ENCODE measurements at regions not wholly inside any gene's neighbourhood (a gene's known extent, or its start where the extent isn't known, plus 50 kb on each side); places are given as distances from the start of the nearest gene placed in this dataset.

DNA sequence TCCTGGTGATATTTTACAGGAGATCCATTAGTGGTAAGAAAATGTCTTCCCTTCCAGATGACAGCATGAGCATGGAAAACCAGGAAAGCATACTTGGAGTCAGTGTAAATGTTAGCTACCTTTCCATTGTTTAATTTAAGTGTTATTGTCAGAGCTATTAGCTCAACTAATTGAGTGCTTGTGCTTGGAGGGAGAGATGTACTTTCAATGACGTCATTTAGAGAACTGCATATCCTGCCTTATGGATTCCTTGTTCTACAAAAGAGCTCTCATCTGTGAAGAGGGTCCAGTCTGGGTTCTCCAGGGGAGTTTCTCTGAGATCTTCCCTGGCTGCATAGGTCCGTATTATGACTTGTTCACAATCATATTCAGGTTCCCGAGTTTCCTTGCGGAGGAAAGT lies 687.2 kb downstream of the TBL1XR1 start:
- H3K27me3 ChIP-seq (replicated peaks; ENCODE audit: control insufficient read depth, insufficient read depth, low read length, poor library complexity, severe bottlenecking) = no peaks in the 10 kb centered on the region
- no peaks in the 10 kb centered on the region for H3K4me1 ChIP-seq (ENCODE audit: control insufficient read depth, insufficient read depth, low read length, poor library complexity, severe bottlenecking)

DNA sequence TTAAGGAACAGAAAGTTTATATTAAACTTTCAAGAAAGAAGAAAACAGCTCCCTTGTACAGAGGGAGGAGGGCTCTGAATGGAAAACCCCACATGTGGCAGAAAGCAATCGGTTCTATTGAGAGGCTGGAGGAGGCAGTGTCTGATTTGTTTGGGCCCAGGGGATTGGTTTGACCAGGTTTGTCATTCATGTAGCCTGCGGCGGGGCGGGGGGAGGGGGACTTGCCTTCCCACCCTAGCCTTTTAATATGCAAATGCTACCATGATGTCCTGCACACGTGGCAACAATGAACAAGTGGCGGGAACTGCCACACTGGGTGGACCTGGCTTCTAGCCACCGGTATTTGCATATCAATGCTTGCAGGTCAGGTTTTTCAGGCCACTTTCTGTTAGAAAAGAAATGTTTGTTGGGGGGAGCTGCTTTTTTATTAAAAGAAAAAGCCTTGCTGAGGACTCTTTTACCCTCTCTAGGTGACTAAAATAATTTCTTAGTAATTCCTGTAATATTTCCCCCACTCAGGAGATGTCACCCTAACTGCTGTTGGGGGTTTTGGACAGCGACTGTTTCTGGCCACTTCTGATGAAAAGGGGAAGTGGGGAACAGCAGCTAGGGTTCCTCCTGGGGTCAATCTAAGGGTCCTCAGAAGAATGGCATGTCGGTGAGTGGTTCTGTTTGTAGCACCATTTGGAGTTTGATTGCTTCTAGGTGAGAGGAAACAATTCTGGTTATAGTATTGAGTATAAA lies 691.2 kb downstream of the TBL1XR1 start:
- no peaks in the 10 kb centered on the region for H3K4me1 ChIP-seq (ENCODE audit: control insufficient read depth, insufficient read depth, low read length, poor library complexity, severe bottlenecking)
- no peak overlapping the region for H3K27ac ChIP-seq (ENCODE audit: insufficient read depth, low read length, poor library complexity, severe bottlenecking)
- no peaks in the 10 kb centered on the region for H3K36me3 ChIP-seq (ENCODE audit: control insufficient read depth, insufficient read depth, low read length)
- no peaks in the 10 kb centered on the region for H3K9me3 ChIP-seq (ENCODE audit: control insufficient read depth, low read length)
- H3K27me3 ChIP-seq (replicated peaks; ENCODE audit: control insufficient read depth, insufficient read depth, low read length, poor library complexity, severe bottlenecking) = no peaks in the 10 kb centered on the region
- no peak for DNase-seq
- H3K4me3 ChIP-seq (ENCODE audit: insufficient read depth, low read depth, low read length, poor library complexity, severe bottlenecking) = no peak overlapping the region

More for the DNA sequence above, 687.2 kb downstream of the TBL1XR1 start:
- DNase-seq = no peak
- H3K4me3 ChIP-seq (ENCODE audit: insufficient read depth, low read depth, low read length, poor library complexity, severe bottlenecking) = no peak overlapping the region
- H3K36me3 ChIP-seq (ENCODE audit: control insufficient read depth, insufficient read depth, low read length) = no peaks in the 10 kb centered on the region
- H3K9me3 ChIP-seq (ENCODE audit: control insufficient read depth, low read length) = peaks cover 9% of the 10 kb centered on the region
- H3K27ac ChIP-seq (ENCODE audit: insufficient read depth, low read length, poor library complexity, severe bottlenecking) = no peak overlapping the region

DNA sequence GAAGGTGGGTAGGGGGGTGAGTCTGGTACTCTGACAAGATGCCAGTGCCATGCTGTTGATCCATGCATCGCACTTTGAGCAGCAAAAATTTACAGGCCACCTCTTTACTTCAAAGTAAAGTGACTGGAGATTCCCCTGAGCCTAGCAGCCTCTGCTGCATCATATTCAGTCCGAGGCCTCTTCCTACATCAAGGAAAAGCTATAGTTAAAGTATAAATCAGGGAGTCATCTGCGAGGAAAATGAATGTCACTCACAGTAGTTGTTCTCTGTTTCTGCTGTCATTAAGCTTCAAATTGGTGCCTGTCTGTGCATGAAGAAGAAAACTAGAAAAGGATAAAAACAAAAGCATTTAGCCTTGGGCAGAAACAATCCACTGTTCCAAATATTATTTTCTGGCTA lies 706.2 kb downstream of the TBL1XR1 start:
- Histone ChIP-seq H3K27ac (ENCODE audit: insufficient read depth, low read length, poor library complexity, severe bottlenecking) (no peak overlapping the region), H3K4me1 (ENCODE audit: control insufficient read depth, insufficient read depth, low read length, poor library complexity, severe bottlenecking) (no peaks in the 10 kb centered on the region), H3K36me3 (ENCODE audit: control insufficient read depth, insufficient read depth, low read length) (no peaks in the 10 kb centered on the region), H3K4me3 (ENCODE audit: insufficient read depth, low read depth, low read length, poor library complexity, severe bottlenecking) (no peak overlapping the region), H3K27me3 (replicated peaks; ENCODE audit: control insufficient read depth, insufficient read depth, low read length, poor library complexity, severe bottlenecking) (no peaks in the 10 kb centered on the region), H3K9me3 (ENCODE audit: control insufficient read depth, low read length) (no peaks in the 10 kb centered on the region)
- DNase-seq = no peak

DNA sequence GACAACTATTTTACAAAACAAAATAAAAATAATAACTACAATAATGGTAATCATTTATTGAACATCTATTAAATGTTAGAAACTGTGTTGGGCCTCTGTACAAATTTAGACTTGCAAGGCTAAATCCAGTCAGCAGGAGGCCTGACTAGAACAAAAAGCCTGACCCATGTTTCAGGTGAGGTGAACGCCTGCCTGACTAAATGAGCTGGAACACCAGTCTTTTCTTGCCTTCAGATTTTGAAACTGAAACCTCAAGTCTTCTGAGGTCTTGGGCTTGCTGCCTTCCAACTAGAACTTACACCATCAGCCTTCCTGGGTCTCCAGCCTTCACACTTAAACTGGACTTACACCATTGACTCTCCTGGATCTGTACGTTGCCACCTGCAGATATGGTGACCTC lies 706.9 kb downstream of the TBL1XR1 start:
- Histone ChIP-seq H3K4me1 (ENCODE audit: control insufficient read depth, insufficient read depth, low read length, poor library complexity, severe bottlenecking) (no peaks in the 10 kb centered on the region), H3K27me3 (replicated peaks; ENCODE audit: control insufficient read depth, insufficient read depth, low read length, poor library complexity, severe bottlenecking) (no peaks in the 10 kb centered on the region)

DNA sequence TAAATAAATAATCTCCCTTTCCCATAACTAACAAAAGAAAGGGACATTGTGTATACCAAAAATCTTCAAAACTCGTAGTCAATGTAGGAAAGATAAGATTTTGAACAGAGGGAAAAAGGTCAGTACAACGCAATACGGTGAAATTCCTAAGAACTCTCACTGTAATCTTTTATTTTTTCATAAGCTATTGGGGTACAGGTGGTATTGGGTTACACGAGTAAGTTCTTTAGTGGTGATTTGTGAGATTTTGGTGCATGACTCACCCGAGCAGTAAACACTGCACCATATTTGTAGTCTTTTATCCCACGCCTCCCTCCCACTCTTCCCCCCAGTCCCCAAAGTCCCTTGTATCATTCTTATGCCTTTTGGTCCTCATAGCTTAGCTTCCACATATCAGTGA lies 718.0 kb downstream of the TBL1XR1 start:
- Histone ChIP-seq H3K9me3 (ENCODE audit: control insufficient read depth, low read length) (no peaks in the 10 kb centered on the region), H3K4me1 (ENCODE audit: control insufficient read depth, insufficient read depth, low read length, poor library complexity, severe bottlenecking) (no peaks in the 10 kb centered on the region)

More for the DNA sequence above, 706.9 kb downstream of the TBL1XR1 start:
- Histone ChIP-seq H3K36me3 (ENCODE audit: control insufficient read depth, insufficient read depth, low read length) (no peaks in the 10 kb centered on the region), H3K4me3 (ENCODE audit: insufficient read depth, low read depth, low read length, poor library complexity, severe bottlenecking) (no peak overlapping the region), H3K9me3 (ENCODE audit: control insufficient read depth, low read length) (no peaks in the 10 kb centered on the region), H3K27ac (ENCODE audit: insufficient read depth, low read length, poor library complexity, severe bottlenecking) (no peak overlapping the region)
- DNase-seq = no peak

DNA sequence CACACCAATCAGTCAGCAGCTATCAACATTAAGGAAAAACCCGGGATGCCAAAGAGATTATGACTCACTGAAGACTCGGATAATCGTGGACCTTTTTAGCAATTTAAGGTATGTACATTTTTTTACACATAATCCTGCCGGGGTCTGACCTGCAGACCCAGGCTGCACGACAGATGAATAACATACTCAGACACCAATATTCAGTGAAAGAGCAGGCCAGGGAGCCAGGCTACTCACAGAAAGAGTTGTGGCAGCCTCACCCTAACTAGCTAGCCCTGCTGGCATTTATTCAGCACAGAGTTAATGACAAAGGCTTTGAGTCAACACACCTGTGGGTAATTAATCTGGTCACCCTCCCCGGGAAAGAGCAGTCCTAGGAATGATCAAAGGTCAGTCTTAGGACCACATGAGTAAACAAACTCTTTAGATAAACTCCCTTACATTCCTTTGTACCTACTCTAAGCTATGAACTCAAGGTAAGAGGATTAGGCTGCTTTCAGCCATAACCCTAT lies 727.5 kb downstream of the TBL1XR1 start:
- Histone ChIP-seq H3K27ac (ENCODE audit: insufficient read depth, low read length, poor library complexity, severe bottlenecking) (no peak overlapping the region), H3K27me3 (replicated peaks; ENCODE audit: control insufficient read depth, insufficient read depth, low read length, poor library complexity, severe bottlenecking) (no peaks in the 10 kb centered on the region), H3K4me1 (ENCODE audit: control insufficient read depth, insufficient read depth, low read length, poor library complexity, severe bottlenecking) (no peaks in the 10 kb centered on the region), H3K4me3 (ENCODE audit: insufficient read depth, low read depth, low read length, poor library complexity, severe bottlenecking) (no peak overlapping the region), H3K36me3 (ENCODE audit: control insufficient read depth, insufficient read depth, low read length) (no peaks in the 10 kb centered on the region), H3K9me3 (ENCODE audit: control insufficient read depth, low read length) (no peaks in the 10 kb centered on the region)
- no peak for DNase-seq

More for the DNA sequence above, 718.0 kb downstream of the TBL1XR1 start:
- Histone ChIP-seq H3K27me3 (replicated peaks; ENCODE audit: control insufficient read depth, insufficient read depth, low read length, poor library complexity, severe bottlenecking) (no peaks in the 10 kb centered on the region), H3K27ac (ENCODE audit: insufficient read depth, low read length, poor library complexity, severe bottlenecking) (no peak overlapping the region), H3K4me3 (ENCODE audit: insufficient read depth, low read depth, low read length, poor library complexity, severe bottlenecking) (no peak overlapping the region), H3K36me3 (ENCODE audit: control insufficient read depth, insufficient read depth, low read length) (no peaks in the 10 kb centered on the region)
- no peak for DNase-seq

DNA sequence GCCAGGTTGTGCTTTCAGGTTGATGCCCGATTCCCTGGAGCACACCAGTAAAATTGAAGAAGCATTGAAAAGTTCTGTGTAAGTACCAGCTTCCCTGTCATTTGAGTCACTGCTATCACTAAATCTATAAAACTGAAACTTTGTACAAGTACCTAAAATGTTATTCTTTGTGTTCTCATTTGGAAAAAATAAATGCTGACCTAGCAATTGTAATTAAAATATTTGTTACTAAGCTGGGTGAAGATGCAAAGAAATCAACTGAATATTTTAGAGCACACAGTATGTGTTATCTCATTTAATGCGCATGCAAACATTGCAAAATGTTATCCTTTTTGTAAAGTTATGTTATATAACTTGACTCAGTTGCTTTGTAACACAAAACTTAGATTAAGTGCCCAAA lies 733.7 kb downstream of the TBL1XR1 start:
- H3K27ac ChIP-seq (ENCODE audit: insufficient read depth, low read length, poor library complexity, severe bottlenecking) = no peak overlapping the region
- H3K27me3 ChIP-seq (replicated peaks; ENCODE audit: control insufficient read depth, insufficient read depth, low read length, poor library complexity, severe bottlenecking) = no peaks in the 10 kb centered on the region
- H3K4me3 ChIP-seq (ENCODE audit: insufficient read depth, low read depth, low read length, poor library complexity, severe bottlenecking) = no peak overlapping the region
- H3K4me1 ChIP-seq (ENCODE audit: control insufficient read depth, insufficient read depth, low read length, poor library complexity, severe bottlenecking) = no peaks in the 10 kb centered on the region
- H3K9me3 ChIP-seq (ENCODE audit: control insufficient read depth, low read length) = no peaks in the 10 kb centered on the region
- H3K36me3 ChIP-seq (ENCODE audit: control insufficient read depth, insufficient read depth, low read length) = no peaks in the 10 kb centered on the region
- DNase-seq = no peak

DNA sequence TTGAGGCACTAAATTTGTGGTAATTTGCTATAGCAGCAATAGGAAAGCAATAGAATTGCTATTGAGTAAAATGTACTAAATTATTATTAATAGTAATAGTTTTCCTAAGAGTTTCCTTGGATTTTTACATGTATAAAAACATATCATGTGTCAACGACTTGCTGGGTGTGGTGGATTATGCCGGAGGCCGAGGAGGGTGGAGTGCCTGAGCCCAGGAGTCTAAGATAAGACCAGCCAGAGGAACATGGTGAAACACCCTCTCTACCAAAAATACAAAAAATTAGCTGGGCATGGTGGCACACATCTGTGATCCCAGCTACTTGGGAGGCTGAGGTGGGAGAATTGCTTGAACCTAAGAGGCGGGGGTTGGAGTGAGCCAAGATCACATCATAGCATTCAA lies 749.9 kb downstream of the TBL1XR1 start:
- Histone ChIP-seq H3K27me3 (replicated peaks; ENCODE audit: control insufficient read depth, insufficient read depth, low read length, poor library complexity, severe bottlenecking) (no peaks in the 10 kb centered on the region), H3K36me3 (ENCODE audit: control insufficient read depth, insufficient read depth, low read length) (no peaks in the 10 kb centered on the region), H3K4me1 (ENCODE audit: control insufficient read depth, insufficient read depth, low read length, poor library complexity, severe bottlenecking) (no peaks in the 10 kb centered on the region), H3K9me3 (ENCODE audit: control insufficient read depth, low read length) (no peaks in the 10 kb centered on the region), H3K4me3 (ENCODE audit: insufficient read depth, low read depth, low read length, poor library complexity, severe bottlenecking) (no peak overlapping the region), H3K27ac (ENCODE audit: insufficient read depth, low read length, poor library complexity, severe bottlenecking) (no peak overlapping the region)
- DNase-seq = no peak

DNA sequence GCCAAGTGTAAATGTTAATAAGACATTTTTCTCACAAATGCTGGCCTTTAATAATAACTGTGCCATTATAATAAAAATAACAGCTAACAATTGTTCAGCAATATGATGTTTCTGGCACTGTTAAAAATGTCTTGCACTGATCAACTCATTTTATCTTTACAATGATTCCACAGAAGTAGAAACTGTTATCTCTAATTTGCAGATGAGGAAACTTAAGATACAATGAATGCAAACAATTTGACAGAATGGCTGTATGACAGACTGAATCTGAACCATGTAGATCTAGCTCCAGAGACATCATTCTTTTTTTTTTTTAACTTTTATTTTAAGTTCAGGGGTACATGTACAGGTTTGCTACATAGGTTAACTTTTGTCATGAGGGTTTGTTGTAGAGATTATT lies 755.0 kb downstream of the TBL1XR1 start:
- H3K4me1 ChIP-seq (ENCODE audit: control insufficient read depth, insufficient read depth, low read length, poor library complexity, severe bottlenecking) = no peaks in the 10 kb centered on the region

DNA sequence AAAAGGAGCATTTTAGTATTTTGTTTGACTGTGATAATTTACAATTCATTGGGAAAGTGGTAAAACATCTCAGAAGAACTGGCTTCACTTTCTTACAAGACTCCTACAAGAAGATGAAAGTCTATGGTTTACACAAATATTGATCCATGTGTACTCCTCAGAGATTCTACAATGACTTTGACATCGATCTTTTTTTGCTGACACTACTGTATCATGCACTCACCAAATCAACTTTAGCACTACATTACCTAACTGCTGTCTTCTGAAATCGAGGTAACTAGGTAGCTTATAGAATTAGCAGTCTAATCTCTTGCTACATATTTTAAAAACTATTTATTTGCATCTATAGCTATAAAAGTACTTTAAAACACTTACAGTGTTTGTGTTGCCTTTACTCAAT lies 757.6 kb downstream of the TBL1XR1 start:
- DNase-seq = no peak
- Histone ChIP-seq H3K36me3 (ENCODE audit: control insufficient read depth, insufficient read depth, low read length) (no peaks in the 10 kb centered on the region), H3K4me3 (ENCODE audit: insufficient read depth, low read depth, low read length, poor library complexity, severe bottlenecking) (no peak overlapping the region), H3K4me1 (ENCODE audit: control insufficient read depth, insufficient read depth, low read length, poor library complexity, severe bottlenecking) (no peaks in the 10 kb centered on the region), H3K27ac (ENCODE audit: insufficient read depth, low read length, poor library complexity, severe bottlenecking) (no peak overlapping the region), H3K27me3 (replicated peaks; ENCODE audit: control insufficient read depth, insufficient read depth, low read length, poor library complexity, severe bottlenecking) (no peaks in the 10 kb centered on the region), H3K9me3 (ENCODE audit: control insufficient read depth, low read length) (no peaks in the 10 kb centered on the region)

More for the DNA sequence above, 755.0 kb downstream of the TBL1XR1 start:
- no peaks in the 10 kb centered on the region for H3K27me3 ChIP-seq (replicated peaks; ENCODE audit: control insufficient read depth, insufficient read depth, low read length, poor library complexity, severe bottlenecking)
- H3K4me3 ChIP-seq (ENCODE audit: insufficient read depth, low read depth, low read length, poor library complexity, severe bottlenecking) = no peak overlapping the region
- H3K9me3 ChIP-seq (ENCODE audit: control insufficient read depth, low read length) = no peaks in the 10 kb centered on the region
- no peak overlapping the region for H3K27ac ChIP-seq (ENCODE audit: insufficient read depth, low read length, poor library complexity, severe bottlenecking)
- DNase-seq = no peak
- H3K36me3 ChIP-seq (ENCODE audit: control insufficient read depth, insufficient read depth, low read length) = no peaks in the 10 kb centered on the region
